ENCODE measurements at regions not wholly inside any gene's neighbourhood (a gene's known extent, or its start where the extent isn't known, plus 50 kb on each side); places are given as distances from the start of the nearest gene placed in this dataset.

- TF ChIP-seq POLR2A (IDR thresholded peaks at IDR 0.05; ENCODE audit: borderline replicate concordance, extremely low read depth, insufficient read depth, insufficient read length) (no peak), MAX (IDR thresholded peaks at IDR 0.05) (no peak), POLR2AphosphoS5 (IDR thresholded peaks at IDR 0.05; ENCODE audit: low read depth, low read length) (no peak), CEBPB (IDR thresholded peaks at IDR 0.05; ENCODE audit: low read depth) (no peak), EZH2 (IDR thresholded peaks at IDR 0.05) (no peak), EZH2phosphoT487 (IDR thresholded peaks at IDR 0.05; ENCODE audit: borderline replicate concordance) (no peak)
- TF ChIP-seq, protein P1, sequence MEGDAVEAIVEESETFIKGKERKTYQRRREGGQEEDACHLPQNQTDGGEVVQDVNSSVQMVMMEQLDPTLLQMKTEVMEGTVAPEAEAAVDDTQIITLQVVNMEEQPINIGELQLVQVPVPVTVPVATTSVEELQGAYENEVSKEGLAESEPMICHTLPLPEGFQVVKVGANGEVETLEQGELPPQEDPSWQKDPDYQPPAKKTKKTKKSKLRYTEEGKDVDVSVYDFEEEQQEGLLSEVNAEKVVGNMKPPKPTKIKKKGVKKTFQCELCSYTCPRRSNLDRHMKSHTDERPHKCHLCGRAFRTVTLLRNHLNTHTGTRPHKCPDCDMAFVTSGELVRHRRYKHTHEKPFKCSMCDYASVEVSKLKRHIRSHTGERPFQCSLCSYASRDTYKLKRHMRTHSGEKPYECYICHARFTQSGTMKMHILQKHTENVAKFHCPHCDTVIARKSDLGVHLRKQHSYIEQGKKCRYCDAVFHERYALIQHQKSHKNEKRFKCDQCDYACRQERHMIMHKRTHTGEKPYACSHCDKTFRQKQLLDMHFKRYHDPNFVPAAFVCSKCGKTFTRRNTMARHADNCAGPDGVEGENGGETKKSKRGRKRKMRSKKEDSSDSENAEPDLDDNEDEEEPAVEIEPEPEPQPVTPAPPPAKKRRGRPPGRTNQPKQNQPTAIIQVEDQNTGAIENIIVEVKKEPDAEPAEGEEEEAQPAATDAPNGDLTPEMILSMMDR (IDR thresholded peaks at IDR 0.05 in 2 of 3, conservative IDR thresholded peaks at IDR 0.05 in 1 of 3; ENCODE audit: borderline replicate concordance in 1 of 3, insufficient read depth in 1 of 3, low read depth in 2 of 3, low read length in 2 of 3): no peak
Observed at GRCh38 chrX:73916489-73916888, 64.0 kb upstream of the XIST start.
